Epithelial cell of proximal tubule (primary cell): ENCODE measurements at regions not wholly inside any gene's neighbourhood (a gene's known extent, or its start where the extent isn't known, plus 50 kb on each side); places are given as distances from the start of the nearest gene placed in this dataset.
"Not testable (repeated sequence)": the region's sequence is repeated elsewhere in the genome, so short reads cannot be mapped to it uniquely, and the experiment has no call there.

Experiments used
- DNase-seq: peaks from one replicate; pipeline ENCODE4 v3.0.0-alpha.2; 2011; ENCODE audit warnings: low read depth
- H3K4me3 ChIP-seq: 2 replicates; pipeline ENCODE4 v1.5.1; 2011; ENCODE audit warnings: low read depth, mild to moderate bottlenecking, low read length
- CTCF ChIP-seq: conservative IDR thresholded peaks from 2 replicates; pipeline ENCODE4 v1.5.1; 2012; ENCODE audit warnings: low read depth, mild to moderate bottlenecking, low read length

- no peak for TF ChIP-seq CTCF
- no peak for DNase-seq
- H3K4me3 ChIP-seq = no peak overlapping the region
These were observed 407.9 kb downstream of the MIAT start for GRCh38 chr22:27065279-27065678.

DNA sequence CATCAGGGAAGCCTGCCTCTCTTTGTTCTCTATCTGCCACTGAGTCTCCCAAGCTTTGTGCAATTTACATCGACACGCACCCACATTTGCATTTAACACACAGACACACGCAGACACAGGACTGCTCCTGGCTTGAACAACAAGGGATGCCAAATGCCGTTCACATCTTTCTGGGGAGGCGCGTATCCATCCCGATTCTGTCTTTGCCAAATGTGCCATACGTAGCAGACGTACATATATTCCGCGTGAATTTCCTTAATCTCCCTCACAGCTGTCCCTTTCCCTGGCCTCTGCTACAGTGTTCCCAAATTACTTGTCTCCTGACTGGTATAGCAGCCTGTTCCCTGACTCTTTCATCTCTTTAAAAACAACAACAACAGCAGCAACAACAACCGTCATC is 409.5 kb downstream of the MIAT start:
- no peak overlapping the region for H3K4me3 ChIP-seq
- no peak for TF ChIP-seq CTCF
- DNase-seq = no peak

DNA sequence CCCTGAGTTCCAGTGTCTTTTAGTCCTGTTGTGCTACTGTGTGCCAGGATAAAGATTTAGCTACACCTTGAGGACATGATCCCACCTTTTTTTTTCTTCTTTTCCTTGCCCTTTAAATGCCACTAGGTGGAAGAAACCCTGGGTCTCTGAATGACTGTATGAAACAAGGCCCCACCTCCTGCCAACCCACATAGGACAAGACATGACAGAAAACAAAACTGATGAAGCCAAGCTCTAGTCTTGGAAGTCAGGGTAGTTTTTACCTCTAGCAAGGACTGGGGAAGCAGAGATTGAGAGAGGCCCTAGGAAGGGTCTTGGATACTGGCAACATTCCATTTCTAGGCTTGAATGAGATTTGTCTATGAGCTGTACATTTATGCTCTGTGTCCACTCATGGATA is 410.7 kb downstream of the MIAT start:
- no peak for TF ChIP-seq CTCF

DNA sequence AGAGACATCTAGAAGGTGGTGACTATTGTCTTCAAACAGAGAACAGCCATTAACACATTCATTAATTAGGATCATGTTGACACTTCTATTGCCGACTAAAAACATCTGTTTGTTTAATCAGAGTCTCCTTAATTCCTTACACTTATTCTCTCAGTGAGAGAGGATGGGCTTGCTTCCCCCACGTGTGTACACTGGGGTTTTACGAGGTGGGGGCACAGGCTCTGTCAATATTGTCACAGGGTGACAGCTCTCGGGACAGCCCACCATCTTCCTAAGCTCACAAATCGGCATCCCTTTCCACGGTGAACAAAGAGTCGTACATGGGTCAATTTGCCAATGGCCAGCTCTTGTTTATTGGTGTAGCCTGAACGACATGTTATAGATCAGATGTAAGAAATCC is 413.2 kb downstream of the MIAT start:
- DNase-seq = no peak
- H3K4me3 ChIP-seq = no peak overlapping the region
- no peak for TF ChIP-seq CTCF

More for the DNA sequence above, 410.7 kb downstream of the MIAT start:
- H3K4me3 ChIP-seq = no peak overlapping the region
- DNase-seq = no peak

- no peak for DNase-seq
- no peak for TF ChIP-seq CTCF
- no peak overlapping the region for H3K4me3 ChIP-seq
These were observed 416.4 kb downstream of the MIAT start for GRCh38 chr22:27073601-27074425.

- TF ChIP-seq CTCF = no peak
- DNase-seq = no peak
- H3K4me3 ChIP-seq = no peak overlapping the region
These were observed 417.8 kb downstream of the MIAT start for GRCh38 chr22:27075028-27075678.

- H3K4me3 ChIP-seq = no peak overlapping the region
- TF ChIP-seq CTCF = no peak
- no peak for DNase-seq
These were observed 418.5 kb downstream of the MIAT start for GRCh38 chr22:27075891-27076290.

GRCh38 chr22:27078064-27078463 is 420.7 kb downstream of the MIAT start:
- DNase-seq, H3K4me3 ChIP-seq: not testable (repeated sequence)
